Retinal pigment epithelial cell (primary cell): ENCODE measurements at regions not wholly inside any gene's neighbourhood (a gene's known extent, or its start where the extent isn't known, plus 50 kb on each side); places are given as distances from the start of the nearest gene placed in this dataset.

Experiments
- DNase-seq: peaks from one replicate; pipeline ENCODE4 v3.0.0-alpha.2; 2010; ENCODE audit warnings: low read depth
- H3K4me3 ChIP-seq: 2 replicates; pipeline ENCODE4 v1.5.1; 2011; ENCODE audit warnings: mild to moderate bottlenecking, low read length, control low read depth, moderate library complexity
- TF ChIP-seq, protein P1 (sequence below): conservative IDR thresholded peaks from 2 replicates; pipeline ENCODE4 v1.5.1; 2011; ENCODE audit warnings: low read depth, low read length, control low read depth, inconsistent platforms

DNA sequence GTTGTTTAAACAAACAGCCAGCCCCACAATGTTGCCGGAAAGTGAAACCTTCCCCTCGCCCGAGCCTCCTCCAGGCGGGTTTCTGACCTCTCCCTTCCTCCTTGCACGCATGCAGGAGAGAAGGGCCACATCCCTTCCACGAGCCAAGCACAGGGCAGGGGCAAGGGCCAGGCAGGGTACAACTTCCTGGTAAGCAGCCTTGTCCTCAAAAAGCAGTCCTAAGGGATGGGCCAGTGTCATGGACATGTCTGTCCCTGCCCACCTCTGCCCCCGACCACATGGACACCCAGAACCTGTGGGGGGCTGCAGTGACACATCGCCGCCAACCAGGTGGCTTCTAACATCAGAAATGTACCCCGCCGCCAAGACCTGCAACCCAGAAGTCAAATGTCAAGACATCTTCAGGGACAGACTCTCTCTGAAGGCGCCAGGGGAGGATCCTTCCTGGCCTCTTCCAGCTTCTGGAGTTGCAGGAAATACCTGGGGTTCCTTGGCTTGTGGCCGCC lies 145.3 kb downstream of the CRYBB2 start:
- DNase-seq = no peak
- no peak overlapping the region for H3K4me3 ChIP-seq
- TF ChIP-seq, protein P1, sequence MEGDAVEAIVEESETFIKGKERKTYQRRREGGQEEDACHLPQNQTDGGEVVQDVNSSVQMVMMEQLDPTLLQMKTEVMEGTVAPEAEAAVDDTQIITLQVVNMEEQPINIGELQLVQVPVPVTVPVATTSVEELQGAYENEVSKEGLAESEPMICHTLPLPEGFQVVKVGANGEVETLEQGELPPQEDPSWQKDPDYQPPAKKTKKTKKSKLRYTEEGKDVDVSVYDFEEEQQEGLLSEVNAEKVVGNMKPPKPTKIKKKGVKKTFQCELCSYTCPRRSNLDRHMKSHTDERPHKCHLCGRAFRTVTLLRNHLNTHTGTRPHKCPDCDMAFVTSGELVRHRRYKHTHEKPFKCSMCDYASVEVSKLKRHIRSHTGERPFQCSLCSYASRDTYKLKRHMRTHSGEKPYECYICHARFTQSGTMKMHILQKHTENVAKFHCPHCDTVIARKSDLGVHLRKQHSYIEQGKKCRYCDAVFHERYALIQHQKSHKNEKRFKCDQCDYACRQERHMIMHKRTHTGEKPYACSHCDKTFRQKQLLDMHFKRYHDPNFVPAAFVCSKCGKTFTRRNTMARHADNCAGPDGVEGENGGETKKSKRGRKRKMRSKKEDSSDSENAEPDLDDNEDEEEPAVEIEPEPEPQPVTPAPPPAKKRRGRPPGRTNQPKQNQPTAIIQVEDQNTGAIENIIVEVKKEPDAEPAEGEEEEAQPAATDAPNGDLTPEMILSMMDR = no peak

DNA sequence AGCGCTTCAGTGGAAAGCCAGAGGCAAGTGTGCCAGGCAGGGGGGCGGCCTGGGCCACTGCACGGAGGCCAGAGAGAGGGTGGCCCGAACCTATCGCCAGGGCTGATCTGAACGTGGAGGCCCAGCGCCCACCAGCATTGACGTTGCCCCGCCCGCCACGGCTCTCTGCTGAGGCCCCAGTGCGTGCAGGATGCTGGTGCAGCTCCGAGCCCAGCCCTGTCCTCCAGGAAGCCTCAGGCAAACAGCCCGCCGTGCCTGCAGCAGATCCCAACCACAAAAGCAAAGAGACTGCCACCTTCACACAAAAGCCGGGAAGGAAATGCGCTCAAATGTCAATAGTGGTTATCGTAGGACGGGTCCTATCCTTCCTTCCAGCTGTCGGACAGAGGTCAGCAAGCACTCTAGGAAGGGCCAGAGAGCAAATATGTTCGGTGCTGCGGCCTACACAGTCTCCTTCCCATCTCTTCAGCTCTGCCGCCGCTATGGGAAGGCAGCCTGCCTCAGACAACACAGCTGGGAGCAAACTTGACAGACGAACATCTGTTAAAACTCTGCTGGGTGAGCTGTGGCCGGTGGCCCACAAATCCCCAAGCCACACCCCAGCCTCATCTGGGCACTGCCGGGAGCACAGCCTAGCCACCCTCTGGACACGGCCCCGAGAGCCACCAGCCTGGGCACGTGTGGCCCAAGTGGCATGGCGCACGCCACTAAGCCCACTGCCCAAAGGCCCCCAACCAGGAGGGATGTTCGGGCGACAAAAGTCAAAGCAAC lies 146.2 kb downstream of the CRYBB2 start:
- no peak overlapping the region for H3K4me3 ChIP-seq
- TF ChIP-seq, protein P1 = no peak
- DNase-seq = no peak

DNA sequence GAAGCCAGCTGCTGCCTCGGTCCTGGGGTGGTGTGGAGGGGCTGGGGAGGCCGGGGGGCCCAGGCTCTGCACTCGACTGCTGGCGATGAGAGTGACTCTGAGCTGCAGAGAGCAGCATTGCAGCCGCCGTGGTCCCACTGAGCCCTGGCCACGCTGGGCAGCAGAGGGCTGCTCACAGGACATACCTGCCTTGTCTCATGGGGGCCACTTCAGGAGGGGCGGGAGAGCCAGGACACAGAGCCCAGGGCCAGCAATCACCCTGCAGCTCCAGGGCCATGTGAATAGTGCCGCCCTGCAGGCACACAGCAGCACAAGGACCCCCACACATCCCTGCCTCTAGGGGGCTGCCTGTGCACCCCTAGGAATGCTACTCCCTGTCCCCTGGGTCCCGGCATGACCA lies 147.0 kb downstream of the CRYBB2 start:
- H3K4me3 ChIP-seq = no peak overlapping the region
- DNase-seq = no peak
- TF ChIP-seq, protein P1 = no peak

DNA sequence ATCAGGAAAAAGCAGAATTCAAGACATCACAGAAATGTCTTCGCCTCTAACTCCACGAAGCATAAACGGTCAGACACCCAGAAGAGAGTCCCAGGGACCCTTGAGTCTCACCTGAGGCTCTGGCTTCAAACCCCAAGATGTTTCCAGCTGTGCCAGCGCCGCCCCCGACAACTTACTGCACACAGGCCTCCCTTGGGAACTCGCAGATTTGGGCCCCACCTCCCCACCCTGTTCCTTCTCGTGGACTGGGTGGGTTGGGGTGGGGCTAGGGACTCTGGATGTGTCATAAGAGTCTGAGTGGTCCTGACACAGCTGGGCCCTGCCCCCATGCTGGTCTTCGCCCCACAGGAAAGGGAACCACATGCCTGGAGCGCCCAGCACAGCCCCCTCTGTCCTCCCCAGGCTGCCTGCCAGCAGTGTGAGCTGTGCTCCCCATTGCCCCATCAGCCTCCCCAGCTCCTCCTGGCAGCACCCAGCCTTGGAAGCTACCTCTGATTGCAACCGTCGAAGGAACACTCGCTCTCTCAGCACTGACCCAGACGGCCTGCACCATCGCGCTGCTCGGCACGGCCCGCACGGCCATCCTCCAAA lies 147.5 kb downstream of the CRYBB2 start:
- no peak overlapping the region for H3K4me3 ChIP-seq
- DNase-seq = no peak
- TF ChIP-seq, protein P1 = no peak

DNA sequence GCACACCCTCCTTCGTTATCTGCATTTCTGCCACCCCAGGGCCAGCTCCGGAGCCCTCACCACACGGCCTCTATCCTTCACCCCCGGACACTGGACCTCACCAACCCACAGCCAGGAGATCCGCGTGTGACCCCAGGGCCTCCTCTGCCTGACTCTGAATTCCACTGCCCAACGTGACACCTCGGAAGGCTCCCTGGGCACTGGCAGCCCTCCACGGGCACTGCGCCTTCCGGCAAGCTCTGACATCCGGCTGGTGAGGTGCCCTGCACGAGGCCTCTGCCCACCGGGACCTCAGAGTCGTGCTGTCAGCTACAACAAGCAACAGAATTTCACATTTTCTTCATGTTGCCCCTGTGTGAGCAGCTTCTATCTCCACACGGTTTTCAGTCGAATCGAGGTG lies 148.3 kb downstream of the CRYBB2 start:
- TF ChIP-seq, protein P1 = no peak
- no peak overlapping the region for H3K4me3 ChIP-seq
- no peak for DNase-seq

DNA sequence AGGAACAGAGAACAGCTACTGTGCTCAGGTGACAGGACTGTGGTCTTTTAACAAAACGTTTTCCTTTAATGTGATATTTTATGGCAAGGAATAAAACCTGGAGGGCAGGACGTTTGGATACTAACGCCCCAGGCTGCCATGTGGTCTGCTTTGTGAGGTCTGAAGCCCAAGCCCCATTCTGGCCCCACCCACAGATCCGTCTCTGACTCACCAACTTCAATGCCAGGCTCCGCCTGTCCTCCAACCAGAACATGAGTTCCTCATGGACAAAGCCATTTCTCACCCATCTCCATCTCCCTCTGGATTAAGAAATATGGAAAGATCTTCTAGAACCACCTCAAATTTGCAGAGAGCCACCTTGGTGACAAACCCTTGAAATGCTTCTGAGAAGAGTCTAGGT lies 148.8 kb downstream of the CRYBB2 start:
- no peak overlapping the region for H3K4me3 ChIP-seq
- TF ChIP-seq, protein P1 = no peak
- DNase-seq = peak; percentile 48

DNA sequence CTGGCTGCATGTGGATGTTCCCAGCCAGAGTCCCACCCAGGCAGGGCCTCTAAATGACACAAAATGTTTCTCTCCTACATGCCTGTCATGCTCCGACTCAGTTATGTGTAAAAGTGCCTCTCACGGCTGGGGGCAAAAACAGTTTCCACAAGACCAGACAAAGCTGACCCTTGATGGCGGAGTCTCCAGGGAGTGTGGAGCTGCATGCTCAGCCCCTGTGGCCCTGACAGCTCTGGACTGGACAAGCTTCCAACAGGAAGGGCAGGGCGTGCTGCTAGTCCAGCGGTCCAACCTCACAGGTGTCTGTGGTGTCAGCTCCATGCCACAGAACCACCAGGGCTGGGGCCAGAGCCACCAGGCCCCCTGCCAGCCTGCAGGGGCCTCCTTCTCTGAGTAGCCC lies 149.6 kb downstream of the CRYBB2 start:
- TF ChIP-seq, protein P1 = no peak
- H3K4me3 ChIP-seq = no peak overlapping the region
- no peak for DNase-seq
